ENCODE measurements at regions not wholly inside any gene's neighbourhood (a gene's known extent, or its start where the extent isn't known, plus 50 kb on each side); places are given as distances from the start of the nearest gene placed in this dataset.

GRCh38 chr11:37336401-37336800, 738.4 kb upstream of the RAG2 start:
- TF ChIP-seq CTCF (IDR thresholded peaks at IDR 0.05; ENCODE audit: insufficient read depth, low read length, severe bottlenecking) = no peak
- Histone ChIP-seq H3K36me3 (ENCODE audit: control insufficient read depth, insufficient read depth, low read length) (no peaks in the 10 kb centered on the region), H3K4me3 (ENCODE audit: low read depth, low read length) (no peak overlapping the region), H3K27me3 (ENCODE audit: control insufficient read depth, insufficient read depth, low read length) (no peaks in the 10 kb centered on the region)
- DNase-seq (ENCODE audit: low read depth) (no peak), FAIRE-seq (no peak)

DNA sequence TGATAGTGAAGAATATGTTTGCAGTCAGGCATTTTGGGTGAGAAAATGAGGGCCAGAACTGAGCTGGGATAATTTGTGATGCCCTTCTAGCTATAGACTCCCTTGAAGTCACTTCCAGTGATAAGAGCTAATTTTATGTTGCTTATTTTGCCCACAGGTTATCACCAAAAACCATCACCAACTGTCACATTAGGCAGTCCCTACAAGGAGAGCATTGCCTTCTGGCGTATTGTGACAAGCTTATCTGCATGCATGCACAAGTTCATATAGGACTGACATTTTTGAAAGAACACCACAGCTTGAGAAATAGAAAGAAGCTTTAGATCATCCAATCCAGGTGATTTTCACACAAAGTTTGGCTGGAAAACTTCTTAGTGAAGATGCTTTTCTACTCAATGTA, 735.3 kb upstream of the RAG2 start:
- H3K27me3 ChIP-seq (ENCODE audit: control insufficient read depth, insufficient read depth, low read length) = no peaks in the 10 kb centered on the region
- H3K36me3 ChIP-seq (ENCODE audit: control insufficient read depth, insufficient read depth, low read length) = no peaks in the 10 kb centered on the region
- DNase-seq (ENCODE audit: low read depth) (no peak), FAIRE-seq (no peak)
- no peak for TF ChIP-seq CTCF (IDR thresholded peaks at IDR 0.05; ENCODE audit: insufficient read depth, low read length, severe bottlenecking)
- H3K4me3 ChIP-seq (ENCODE audit: low read depth, low read length) = no peak overlapping the region

GRCh38 chr11:37323843-37324242, 725.8 kb upstream of the RAG2 start:
- Histone ChIP-seq H3K36me3 (ENCODE audit: control insufficient read depth, insufficient read depth, low read length) (no peaks in the 10 kb centered on the region), H3K4me3 (ENCODE audit: low read depth, low read length) (no peak overlapping the region), H3K27me3 (ENCODE audit: control insufficient read depth, insufficient read depth, low read length) (no peaks in the 10 kb centered on the region)
- TF ChIP-seq CTCF (IDR thresholded peaks at IDR 0.05; ENCODE audit: insufficient read depth, low read length, severe bottlenecking) = no peak
- no peak for FAIRE-seq
- no peak for DNase-seq (ENCODE audit: low read depth)

- DNase-seq (ENCODE audit: low read depth) (no peak), FAIRE-seq (no peak)
- Histone ChIP-seq H3K27me3 (ENCODE audit: control insufficient read depth, insufficient read depth, low read length) (no peaks in the 10 kb centered on the region), H3K4me3 (ENCODE audit: low read depth, low read length) (no peak overlapping the region), H3K36me3 (ENCODE audit: control insufficient read depth, insufficient read depth, low read length) (no peaks in the 10 kb centered on the region)
- no peak for TF ChIP-seq CTCF (IDR thresholded peaks at IDR 0.05; ENCODE audit: insufficient read depth, low read length, severe bottlenecking)
These were observed 724.5 kb upstream of the RAG2 start for GRCh38 chr11:37322333-37323194.

GRCh38 chr11:37320921-37321320, 722.9 kb upstream of the RAG2 start:
- TF ChIP-seq CTCF (IDR thresholded peaks at IDR 0.05; ENCODE audit: insufficient read depth, low read length, severe bottlenecking) = no peak
- FAIRE-seq (no peak), DNase-seq (ENCODE audit: low read depth) (peak; percentile 75)
- H3K36me3 ChIP-seq (ENCODE audit: control insufficient read depth, insufficient read depth, low read length) = no peaks in the 10 kb centered on the region
- H3K4me3 ChIP-seq (ENCODE audit: low read depth, low read length) = no peak overlapping the region
- H3K27me3 ChIP-seq (ENCODE audit: control insufficient read depth, insufficient read depth, low read length) = no peaks in the 10 kb centered on the region

GRCh38 chr11:37317803-37318202, 719.8 kb upstream of the RAG2 start:
- Histone ChIP-seq H3K4me3 (ENCODE audit: low read depth, low read length) (no peak overlapping the region), H3K27me3 (ENCODE audit: control insufficient read depth, insufficient read depth, low read length) (no peaks in the 10 kb centered on the region), H3K36me3 (ENCODE audit: control insufficient read depth, insufficient read depth, low read length) (no peaks in the 10 kb centered on the region)
- FAIRE-seq (no peak), DNase-seq (ENCODE audit: low read depth) (no peak)
- no peak for TF ChIP-seq CTCF (IDR thresholded peaks at IDR 0.05; ENCODE audit: insufficient read depth, low read length, severe bottlenecking)

All from bronchial epithelial cell (primary cell).